Cardiac fibroblast (primary cell): ENCODE measurements at regions not wholly inside any gene's neighbourhood (a gene's known extent, or its start where the extent isn't known, plus 50 kb on each side); places are given as distances from the start of the nearest gene placed in this dataset.

Experiments
- DNase-seq, 2 donors: peaks; one replicate each; pipeline versions ENCODE4 v3.0.0 to v3.0.0-alpha.2; 2010; ENCODE audit warnings: low read depth in 2 of 2
- H3K4me3 ChIP-seq, 2 donors: replicated peaks in 1 of 2; 1 replicate in 1 of 2; 2 replicates in 1 of 2; pipeline ENCODE4 v1.5.1; 2011; ENCODE audit warnings: low read depth in 2 of 2, low read length in 2 of 2, mild to moderate bottlenecking in 2 of 2, moderate library complexity in 1 of 2
- TF ChIP-seq, protein P1 (sequence below): IDR thresholded peaks from one replicate; pipeline ENCODE4 v1.5.1; 2011; ENCODE audit warnings: low read depth, mild to moderate bottlenecking, low read length, inconsistent platforms

DNA sequence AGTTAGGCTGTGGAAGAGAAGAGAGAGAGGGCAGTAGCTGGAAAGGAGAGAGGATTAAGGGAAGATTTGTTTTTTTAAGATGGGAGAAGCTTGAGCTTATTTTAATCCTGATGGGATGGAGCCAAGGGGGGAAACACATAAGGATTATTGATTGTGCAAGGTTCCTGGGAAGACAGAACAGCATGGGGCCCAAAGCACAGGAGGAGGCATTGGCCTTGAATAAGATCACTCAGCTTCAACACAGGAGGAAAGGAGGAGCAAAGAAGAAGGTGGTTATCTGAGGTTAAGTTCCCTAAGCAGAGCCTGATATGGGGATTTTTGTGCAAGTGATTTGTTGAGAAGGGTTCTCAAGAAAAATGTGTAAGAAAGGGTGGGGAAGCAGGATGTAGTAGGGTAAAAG is 169.8 kb downstream of the ABCC12 start:
- no peak for DNase-seq
- H3K4me3 ChIP-seq, result no peak overlapping the region
- TF ChIP-seq, protein P1, sequence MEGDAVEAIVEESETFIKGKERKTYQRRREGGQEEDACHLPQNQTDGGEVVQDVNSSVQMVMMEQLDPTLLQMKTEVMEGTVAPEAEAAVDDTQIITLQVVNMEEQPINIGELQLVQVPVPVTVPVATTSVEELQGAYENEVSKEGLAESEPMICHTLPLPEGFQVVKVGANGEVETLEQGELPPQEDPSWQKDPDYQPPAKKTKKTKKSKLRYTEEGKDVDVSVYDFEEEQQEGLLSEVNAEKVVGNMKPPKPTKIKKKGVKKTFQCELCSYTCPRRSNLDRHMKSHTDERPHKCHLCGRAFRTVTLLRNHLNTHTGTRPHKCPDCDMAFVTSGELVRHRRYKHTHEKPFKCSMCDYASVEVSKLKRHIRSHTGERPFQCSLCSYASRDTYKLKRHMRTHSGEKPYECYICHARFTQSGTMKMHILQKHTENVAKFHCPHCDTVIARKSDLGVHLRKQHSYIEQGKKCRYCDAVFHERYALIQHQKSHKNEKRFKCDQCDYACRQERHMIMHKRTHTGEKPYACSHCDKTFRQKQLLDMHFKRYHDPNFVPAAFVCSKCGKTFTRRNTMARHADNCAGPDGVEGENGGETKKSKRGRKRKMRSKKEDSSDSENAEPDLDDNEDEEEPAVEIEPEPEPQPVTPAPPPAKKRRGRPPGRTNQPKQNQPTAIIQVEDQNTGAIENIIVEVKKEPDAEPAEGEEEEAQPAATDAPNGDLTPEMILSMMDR, result no peak

GRCh38 chr16:47984669-47985068 is 171.1 kb downstream of the ABCC12 start:
- no peak overlapping the region for H3K4me3 ChIP-seq

GRCh38 chr16:47983999-47984580 is 171.7 kb downstream of the ABCC12 start:
- no peak for DNase-seq
- H3K4me3 ChIP-seq, result no peak overlapping the region

More at GRCh38 chr16:47984669-47985068, 171.1 kb downstream of the ABCC12 start:
- TF ChIP-seq, protein P1, result no peak
- DNase-seq, result no peak

GRCh38 chr16:47980212-47980611 is 175.6 kb downstream of the ABCC12 start:
- TF ChIP-seq, protein P1, result no peak
- H3K4me3 ChIP-seq, result no peak overlapping the region
- DNase-seq, result no peak

More at GRCh38 chr16:47983999-47984580, 171.7 kb downstream of the ABCC12 start:
- TF ChIP-seq, protein P1, result no peak

- TF ChIP-seq, protein P1, result no peak
- no peak overlapping the region for H3K4me3 ChIP-seq
- no peak for DNase-seq
Observed at GRCh38 chr16:47979616-47980182, 176.1 kb downstream of the ABCC12 start.

GRCh38 chr16:47979164-47979520 is 176.7 kb downstream of the ABCC12 start:
- H3K4me3 ChIP-seq, result no peak overlapping the region
- DNase-seq, result no peak
- TF ChIP-seq, protein P1, result no peak
